Upper lobe of left lung (tissue), 6 donors: ENCODE measurements at regions not wholly inside any gene's neighbourhood (a gene's known extent, or its start where the extent isn't known, plus 50 kb on each side); places are given as distances from the start of the nearest gene placed in this dataset.

Experiments
- ATAC-seq, 2 donors: fragments of 200-7000 bp; cut with Tn5 transposase; one replicate each; pipeline ENCODE4 v1.9.1; 2022; ENCODE audit warnings: mild to moderate bottlenecking in 2 of 2, moderate library complexity in 2 of 2; ENCODE audit not compliant: low FRiP score in 2 of 2
- DNase-seq, 2 donors: peaks; one replicate each; pipeline ENCODE4 v3.0.0-alpha.2; 2019 to 2020
- H3K27ac ChIP-seq, 4 donors: fragments of 200-600 bp; sonication (generic); one replicate each; pipeline ENCODE4 v1.5.1; 2016 to 2019
- H3K27me3 ChIP-seq, 4 donors: fragments of 200-600 bp; sonication (generic); one replicate each; pipeline ENCODE4 v1.5.1; 2017 to 2019
- H3K36me3 ChIP-seq, 4 donors: fragments of 200-600 bp; sonication (generic); one replicate each; pipeline ENCODE4 v1.5.1; 2016 to 2019
- H3K4me1 ChIP-seq, 4 donors: fragments of 200-600 bp; sonication (generic); one replicate each; pipeline ENCODE4 v1.5.1; 2018 to 2019
- H3K4me3 ChIP-seq, 4 donors: fragments of 200-600 bp; sonication (generic); one replicate each; pipeline ENCODE4 v1.5.1; 2017 to 2019; ENCODE audit warnings: mild to moderate bottlenecking in 2 of 4, moderate library complexity in 1 of 4
- H3K9me3 ChIP-seq, 4 donors: fragments of 200-600 bp; sonication (generic); one replicate each; pipeline ENCODE4 v1.5.1; 2018 to 2019
- EP300 ChIP-seq, 4 donors: sonication (generic); formaldehyde crosslinking; IDR thresholded peaks; one replicate each; pipeline ENCODE4 v1.5.1; 2017; ENCODE audit warnings: antibody characterized with exemption in 4 of 4, control low read depth in 2 of 4
- POLR2A ChIP-seq, 4 donors: fragments of 450-650 bp; IDR thresholded peaks; one replicate each; pipeline ENCODE4 v1.5.1; 2016 to 2017; ENCODE audit warnings: antibody characterized with exemption in 4 of 4, mild to moderate bottlenecking in 2 of 4
- POLR2AphosphoS5 ChIP-seq, 2 donors: sonication (generic); formaldehyde crosslinking; IDR thresholded peaks; one replicate each; pipeline ENCODE4 v1.5.1; 2017; ENCODE audit warnings: antibody characterized with exemption in 2 of 2
- WGBS, 2 donors: methylation state at CpG; one replicate each; pipeline ENCODE4 v1.1.5; 2017 to 2018; 5-methylcytosine and 5-hydroxymethylcytosine counted together
- TF ChIP-seq, protein P1 (sequence below), 6 experiments: fragments of 450-650 bp in 4 of 6; fragments of 200-600 bp in 2 of 6; sonication (generic) in 2 of 6; IDR thresholded peaks; one replicate each; pipeline ENCODE4 v1.5.1; 2016 to 2019; ENCODE audit warnings: antibody characterized with exemption in 6 of 6
- donor health status: DM: no; HTN: no; CAD: no; lungs with moderate emphysema.
- donor health status: DM: no; HTN: yes; CAD: no; lungs with severe emphysema.

DNA sequence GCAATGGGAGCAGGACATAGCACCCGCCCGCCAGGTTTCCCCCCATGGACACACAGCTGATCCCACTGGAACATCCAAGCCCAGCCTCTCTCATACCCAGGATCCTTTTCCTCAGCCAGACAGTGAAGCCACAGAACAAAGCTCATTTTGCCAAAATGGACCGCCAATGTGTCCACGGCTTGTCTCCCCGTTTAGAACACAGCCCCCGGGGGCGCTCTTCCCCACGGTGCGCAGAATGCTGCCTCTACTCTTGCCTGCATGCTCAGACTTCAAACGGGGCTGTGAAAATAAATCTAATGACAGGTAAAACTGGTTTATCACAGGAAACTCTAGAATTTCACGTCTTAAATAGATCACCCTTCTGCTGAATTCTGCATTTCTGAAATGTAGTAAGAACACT is 548.5 kb upstream of the ID2 start:
- TF ChIP-seq EP300 (IDR thresholded peaks at IDR 0.05) (no peak), POLR2AphosphoS5 (IDR thresholded peaks at IDR 0.05) (no peak), POLR2A (IDR thresholded peaks at IDR 0.05) (no peak)
- TF ChIP-seq, protein P1, sequence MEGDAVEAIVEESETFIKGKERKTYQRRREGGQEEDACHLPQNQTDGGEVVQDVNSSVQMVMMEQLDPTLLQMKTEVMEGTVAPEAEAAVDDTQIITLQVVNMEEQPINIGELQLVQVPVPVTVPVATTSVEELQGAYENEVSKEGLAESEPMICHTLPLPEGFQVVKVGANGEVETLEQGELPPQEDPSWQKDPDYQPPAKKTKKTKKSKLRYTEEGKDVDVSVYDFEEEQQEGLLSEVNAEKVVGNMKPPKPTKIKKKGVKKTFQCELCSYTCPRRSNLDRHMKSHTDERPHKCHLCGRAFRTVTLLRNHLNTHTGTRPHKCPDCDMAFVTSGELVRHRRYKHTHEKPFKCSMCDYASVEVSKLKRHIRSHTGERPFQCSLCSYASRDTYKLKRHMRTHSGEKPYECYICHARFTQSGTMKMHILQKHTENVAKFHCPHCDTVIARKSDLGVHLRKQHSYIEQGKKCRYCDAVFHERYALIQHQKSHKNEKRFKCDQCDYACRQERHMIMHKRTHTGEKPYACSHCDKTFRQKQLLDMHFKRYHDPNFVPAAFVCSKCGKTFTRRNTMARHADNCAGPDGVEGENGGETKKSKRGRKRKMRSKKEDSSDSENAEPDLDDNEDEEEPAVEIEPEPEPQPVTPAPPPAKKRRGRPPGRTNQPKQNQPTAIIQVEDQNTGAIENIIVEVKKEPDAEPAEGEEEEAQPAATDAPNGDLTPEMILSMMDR (IDR thresholded peaks at IDR 0.05), result no peak
- Histone ChIP-seq H3K36me3 (no peaks in the 10 kb centered on the region), H3K9me3 (no peaks in the 10 kb centered on the region), H3K4me3 (no peak overlapping the region), H3K27ac (peak overlapping the region in 1 of 4 donors; percentile 27), H3K27me3 (no peaks in the 10 kb centered on the region), H3K4me1 (peaks cover 0 to 5% (median 3%) of the 10 kb centered on the region in 4 donors)
- ATAC-seq (no peak), DNase-seq (peak in 1 of 2 donors; percentile 33)
- WGBS, 2 donors, result 81 to 82% methylated on average over 11 of the region's 11 CpGs

DNA sequence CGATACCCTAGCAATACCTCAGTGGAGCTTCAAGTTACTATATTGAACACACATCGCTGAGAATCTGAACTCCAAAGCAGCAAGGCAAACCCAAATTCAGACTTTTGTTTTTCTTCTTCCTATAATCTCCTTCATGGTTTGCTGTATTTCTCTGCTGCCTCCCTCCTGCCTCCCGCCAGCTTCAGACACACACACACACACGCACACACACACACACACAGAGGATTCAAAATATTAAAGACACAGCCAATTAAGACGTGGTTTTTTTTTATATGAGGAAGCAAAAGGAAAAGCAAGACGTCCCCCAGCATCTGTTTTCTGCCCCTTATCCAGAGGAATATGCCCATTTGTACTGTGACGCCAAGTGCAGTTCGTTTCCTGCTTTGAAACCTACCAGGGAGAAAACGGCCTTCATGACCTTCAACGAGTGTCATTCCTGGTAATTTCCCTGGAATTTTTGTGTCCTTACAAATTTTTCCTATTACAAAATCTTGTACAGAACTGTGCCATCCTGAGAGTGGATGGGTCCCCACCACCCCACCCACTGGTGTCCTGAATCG is 547.9 kb upstream of the ID2 start:
- Histone ChIP-seq H3K9me3 (no peaks in the 10 kb centered on the region), H3K27me3 (no peaks in the 10 kb centered on the region), H3K36me3 (no peaks in the 10 kb centered on the region), H3K4me3 (no peak overlapping the region), H3K4me1 (peaks cover 0 to 5% (median 3%) of the 10 kb centered on the region in 4 donors), H3K27ac (peak overlapping the region in 1 of 4 donors; percentile 27)
- TF ChIP-seq, protein P1 (IDR thresholded peaks at IDR 0.05), result no peak
- TF ChIP-seq POLR2A (IDR thresholded peaks at IDR 0.05) (no peak), EP300 (IDR thresholded peaks at IDR 0.05) (no peak)
- WGBS, 2 donors, result 70 to 74% methylated on average over 11 of the region's 11 CpGs
- ATAC-seq (no peak), DNase-seq (peak in 1 of 2 donors; percentile 25)

GRCh38 chr2:8134473-8134932 is 547.4 kb upstream of the ID2 start:
- ATAC-seq (peak in 1 of 2 donors; percentile 53), DNase-seq (no peak)
- WGBS, 2 donors, result 62 to 65% methylated on average over 11 of the region's 11 CpGs
- Histone ChIP-seq H3K36me3 (no peaks in the 10 kb centered on the region), H3K27ac (peak overlapping the region in 3 of 4 donors; percentile 27 to 58 (median 30)), H3K4me1 (peaks cover 0 to 5% (median 4%) of the 10 kb centered on the region in 4 donors), H3K4me3 (no peak overlapping the region), H3K27me3 (no peaks in the 10 kb centered on the region), H3K9me3 (no peaks in the 10 kb centered on the region)
- TF ChIP-seq EP300 (IDR thresholded peaks at IDR 0.05) (no peak), POLR2AphosphoS5 (IDR thresholded peaks at IDR 0.05) (peak in 1 of 2 donors; percentile 19)

DNA sequence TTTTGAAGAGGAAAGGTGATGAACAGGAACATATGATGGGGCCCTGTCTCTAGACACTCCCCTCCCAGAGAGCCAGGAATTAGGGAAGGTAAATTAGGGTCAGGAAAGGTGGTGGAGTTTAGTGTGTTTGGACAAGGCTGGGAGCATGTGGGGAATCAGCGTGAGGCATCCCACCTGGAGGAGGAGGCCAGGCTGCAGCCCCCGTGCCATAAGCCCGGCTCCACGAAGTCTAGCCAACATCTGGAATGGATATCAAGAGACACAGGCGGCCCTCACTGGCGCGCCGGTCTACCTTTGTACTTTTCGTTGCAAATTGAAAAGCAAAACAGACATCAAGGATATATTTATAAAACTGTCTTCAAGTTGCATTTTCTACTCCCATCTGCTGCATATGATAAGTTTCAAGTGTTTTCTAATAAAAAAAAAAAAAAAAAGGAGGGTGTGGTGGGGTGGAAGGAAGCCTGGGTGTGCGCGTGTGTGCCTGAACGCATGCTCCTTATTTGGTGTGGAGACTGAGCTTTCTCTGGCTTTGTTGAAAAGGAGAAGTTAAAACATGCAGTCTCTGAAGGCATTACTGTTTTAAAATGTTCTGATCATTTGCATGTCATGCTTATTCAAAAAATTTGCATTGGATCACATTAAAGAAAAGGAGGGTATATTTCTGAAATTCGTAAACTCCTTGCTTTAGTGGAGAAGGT is 546.7 kb upstream of the ID2 start:
- Histone ChIP-seq H3K4me1 (peaks cover 0 to 11% (median 5%) of the 10 kb centered on the region in 4 donors), H3K9me3 (no peaks in the 10 kb centered on the region), H3K27ac (peak overlapping the region in 3 of 4 donors; percentile 30 to 58 (median 30)), H3K36me3 (no peaks in the 10 kb centered on the region), H3K27me3 (no peaks in the 10 kb centered on the region), H3K4me3 (no peak overlapping the region)
- TF ChIP-seq POLR2A (IDR thresholded peaks at IDR 0.05) (no peak), EP300 (IDR thresholded peaks at IDR 0.05) (no peak), POLR2AphosphoS5 (IDR thresholded peaks at IDR 0.05) (no peak)
- TF ChIP-seq, protein P1 (IDR thresholded peaks at IDR 0.05), result no peak
- no peak for ATAC-seq
- DNase-seq, result peak in 1 of 2 donors; percentile 40
- WGBS, 2 donors, result 49 to 50% methylated on average over 13 of the region's 13 CpGs

- Histone ChIP-seq H3K27ac (no peak overlapping the region), H3K4me3 (no peak overlapping the region), H3K9me3 (no peaks in the 10 kb centered on the region), H3K27me3 (no peaks in the 10 kb centered on the region), H3K36me3 (no peaks in the 10 kb centered on the region), H3K4me1 (peaks cover 0 to 12% (median 5%) of the 10 kb centered on the region in 4 donors)
- ATAC-seq (no peak), DNase-seq (no peak)
- WGBS, 2 donors, result 59 to 72% methylated on average over 5 to 7 of the region's 7 CpGs
- TF ChIP-seq POLR2A (IDR thresholded peaks at IDR 0.05) (no peak), EP300 (IDR thresholded peaks at IDR 0.05) (no peak), POLR2AphosphoS5 (IDR thresholded peaks at IDR 0.05) (no peak)
- TF ChIP-seq, protein P1 (IDR thresholded peaks at IDR 0.05), result no peak
These were observed 544.1 kb upstream of the ID2 start for GRCh38 chr2:8137801-8138200.
